Brain microvascular endothelial cell (primary cell): ENCODE measurements at regions not wholly inside any gene's neighbourhood (a gene's known extent, or its start where the extent isn't known, plus 50 kb on each side); places are given as distances from the start of the nearest gene placed in this dataset.

Experiments
- DNase-seq: peaks from one replicate; pipeline ENCODE4 v3.0.0-alpha.2; 2020
- H3K27ac ChIP-seq: fragments of 250-450 bp; sonication (Bioruptor Pico); 2 replicates; pipeline ENCODE4 v1.5.1; 2020; ENCODE audit warnings: mild to moderate bottlenecking, moderate library complexity
- H3K27me3 ChIP-seq: fragments of 250-450 bp; sonication (Bioruptor Pico); replicated peaks from 2 replicates; pipeline ENCODE4 v1.5.1; 2020; ENCODE audit warnings: mild to moderate bottlenecking
- H3K36me3 ChIP-seq: fragments of 250-450 bp; sonication (Bioruptor Pico); replicated peaks from 2 replicates; pipeline ENCODE4 v1.5.1; 2020; ENCODE audit warnings: mild to moderate bottlenecking
- H3K4me3 ChIP-seq: 2 replicates; pipeline ENCODE4 v1.5.1; 2011; ENCODE audit warnings: low read depth, mild to moderate bottlenecking, control low read depth, low read length, moderate library complexity
- in situ Hi-C: cut with HindIII; loops from 2 replicates; pipeline ENCODE4 v1.10.0; 2017; ENCODE audit warnings: low sequenced_read_pairs, low pct_ligation_motif_present
- TF ChIP-seq, protein P1 (sequence below): IDR thresholded peaks from 2 replicates; pipeline ENCODE4 v1.5.1; 2011; ENCODE audit warnings: low read depth, mild to moderate bottlenecking, moderate library complexity, low read length, control low read depth, inconsistent platforms; ENCODE audit errors: missing control alignments

DNA sequence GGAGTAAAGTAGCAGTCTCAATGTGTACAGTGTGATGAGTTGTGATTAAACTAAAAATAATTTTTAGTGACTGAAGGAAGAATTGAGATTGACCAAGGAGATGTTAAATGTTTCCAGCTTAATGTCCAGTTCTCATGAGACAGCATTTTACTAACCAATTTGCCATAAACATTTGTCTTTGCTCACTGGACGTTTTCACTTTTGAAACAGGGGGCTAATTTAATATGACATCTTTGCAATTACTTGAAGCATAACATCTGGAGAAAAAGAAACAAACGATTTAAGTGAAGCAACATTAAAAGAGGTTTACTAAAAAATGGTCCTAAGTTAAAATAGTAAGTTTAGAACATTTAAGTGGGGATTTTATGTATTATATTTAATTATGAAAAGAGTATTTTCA, 443.8 kb downstream of the BCKDHB start:
- no peak overlapping the region for H3K4me3 ChIP-seq
- TF ChIP-seq, protein P1, sequence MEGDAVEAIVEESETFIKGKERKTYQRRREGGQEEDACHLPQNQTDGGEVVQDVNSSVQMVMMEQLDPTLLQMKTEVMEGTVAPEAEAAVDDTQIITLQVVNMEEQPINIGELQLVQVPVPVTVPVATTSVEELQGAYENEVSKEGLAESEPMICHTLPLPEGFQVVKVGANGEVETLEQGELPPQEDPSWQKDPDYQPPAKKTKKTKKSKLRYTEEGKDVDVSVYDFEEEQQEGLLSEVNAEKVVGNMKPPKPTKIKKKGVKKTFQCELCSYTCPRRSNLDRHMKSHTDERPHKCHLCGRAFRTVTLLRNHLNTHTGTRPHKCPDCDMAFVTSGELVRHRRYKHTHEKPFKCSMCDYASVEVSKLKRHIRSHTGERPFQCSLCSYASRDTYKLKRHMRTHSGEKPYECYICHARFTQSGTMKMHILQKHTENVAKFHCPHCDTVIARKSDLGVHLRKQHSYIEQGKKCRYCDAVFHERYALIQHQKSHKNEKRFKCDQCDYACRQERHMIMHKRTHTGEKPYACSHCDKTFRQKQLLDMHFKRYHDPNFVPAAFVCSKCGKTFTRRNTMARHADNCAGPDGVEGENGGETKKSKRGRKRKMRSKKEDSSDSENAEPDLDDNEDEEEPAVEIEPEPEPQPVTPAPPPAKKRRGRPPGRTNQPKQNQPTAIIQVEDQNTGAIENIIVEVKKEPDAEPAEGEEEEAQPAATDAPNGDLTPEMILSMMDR = no peak
- no peak for DNase-seq
- H3K27ac ChIP-seq = no peak overlapping the region
- H3K27me3 ChIP-seq = no peaks in the 10 kb centered on the region
- H3K36me3 ChIP-seq = no peaks in the 10 kb centered on the region
- in situ Hi-C loops = no loop called here

DNA sequence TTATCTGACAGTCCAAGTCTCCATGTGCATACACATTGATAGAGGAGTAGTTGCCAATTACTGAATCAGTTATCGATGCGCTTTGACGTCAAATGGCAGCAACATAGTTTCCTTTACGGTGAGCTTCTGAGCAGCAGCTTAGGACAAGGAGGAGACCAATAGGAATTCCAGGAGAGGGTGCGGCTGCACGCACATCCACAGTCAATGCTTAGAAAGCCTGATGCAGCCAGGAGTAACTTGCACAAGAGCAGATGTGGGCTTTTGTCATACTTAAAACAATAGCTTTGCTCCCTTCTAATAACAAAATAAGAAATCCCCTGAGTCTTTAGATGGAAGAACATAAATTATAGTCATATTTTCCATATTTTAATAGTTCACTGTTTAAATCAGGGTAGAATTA, 442.1 kb downstream of the BCKDHB start:
- in situ Hi-C loops = no loop called here
- DNase-seq = peak; percentile 46
- Histone ChIP-seq H3K27ac (peak overlapping the region; percentile 77), H3K4me3 (no peak overlapping the region), H3K36me3 (no peaks in the 10 kb centered on the region), H3K27me3 (no peaks in the 10 kb centered on the region)
- TF ChIP-seq, protein P1 = no peak

DNA sequence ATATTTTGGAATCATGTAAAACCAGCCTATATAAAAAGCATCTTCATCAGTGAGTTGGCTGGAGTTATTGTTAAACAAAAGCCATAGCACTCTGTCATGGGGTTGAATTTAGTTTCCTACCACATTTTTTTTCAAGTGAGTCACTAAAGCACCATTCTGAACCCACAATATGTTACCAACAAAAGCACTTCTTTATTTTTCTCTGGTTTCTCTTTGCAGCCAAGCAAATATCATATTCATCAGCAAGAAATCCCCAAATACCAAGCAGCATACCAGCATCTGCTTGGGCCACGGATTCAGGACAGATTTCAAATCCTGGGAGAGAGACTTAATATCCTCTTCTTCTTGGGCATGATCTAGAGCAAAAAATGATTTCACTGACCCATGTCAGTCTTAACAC, 441.4 kb downstream of the BCKDHB start:
- in situ Hi-C loops = no loop called here
- TF ChIP-seq, protein P1 = no peak
- Histone ChIP-seq H3K27ac (peak overlapping the region; percentile 77), H3K4me3 (no peak overlapping the region), H3K27me3 (no peaks in the 10 kb centered on the region), H3K36me3 (no peaks in the 10 kb centered on the region)
- DNase-seq = peak; percentile 77

DNA sequence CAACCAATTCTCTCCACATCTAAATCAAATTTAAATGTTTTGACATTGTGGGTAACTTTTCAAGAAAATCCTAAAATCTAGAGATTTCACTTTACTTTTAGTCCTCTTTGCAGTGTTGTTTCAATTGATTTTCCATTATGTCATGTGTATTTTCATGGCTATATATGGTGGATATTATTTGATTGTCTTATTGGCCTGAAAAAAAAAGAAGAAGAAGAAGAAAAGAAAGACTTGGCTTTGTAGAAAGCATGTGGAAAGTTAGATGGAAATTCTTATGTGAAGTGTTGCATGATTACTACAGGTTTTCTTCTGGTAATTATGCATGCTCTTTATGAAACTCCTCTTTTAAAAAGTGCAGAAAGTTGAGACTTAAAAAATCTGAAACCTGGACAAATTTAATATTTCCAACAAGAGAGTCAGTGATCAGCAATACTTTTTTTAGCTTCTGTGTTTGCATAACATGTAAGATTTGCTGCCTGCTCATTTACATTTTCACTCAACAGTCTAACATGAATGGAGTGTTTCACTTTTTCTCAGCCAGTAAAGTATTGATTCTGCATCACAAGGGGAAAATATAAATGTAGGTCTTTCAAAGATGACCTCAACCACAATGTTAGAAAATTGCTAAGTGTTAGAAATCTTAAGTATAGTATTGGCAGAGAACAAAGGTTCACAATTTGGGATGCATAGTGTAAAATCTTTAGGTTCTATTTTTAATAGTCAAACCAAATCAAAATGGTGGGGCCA, 438.7 kb downstream of the BCKDHB start:
- TF ChIP-seq, protein P1 = no peak
- in situ Hi-C loops = no loop called here
- Histone ChIP-seq H3K4me3 (no peak overlapping the region), H3K27ac (no peak overlapping the region), H3K27me3 (no peaks in the 10 kb centered on the region), H3K36me3 (no peaks in the 10 kb centered on the region)
- no peak for DNase-seq

DNA sequence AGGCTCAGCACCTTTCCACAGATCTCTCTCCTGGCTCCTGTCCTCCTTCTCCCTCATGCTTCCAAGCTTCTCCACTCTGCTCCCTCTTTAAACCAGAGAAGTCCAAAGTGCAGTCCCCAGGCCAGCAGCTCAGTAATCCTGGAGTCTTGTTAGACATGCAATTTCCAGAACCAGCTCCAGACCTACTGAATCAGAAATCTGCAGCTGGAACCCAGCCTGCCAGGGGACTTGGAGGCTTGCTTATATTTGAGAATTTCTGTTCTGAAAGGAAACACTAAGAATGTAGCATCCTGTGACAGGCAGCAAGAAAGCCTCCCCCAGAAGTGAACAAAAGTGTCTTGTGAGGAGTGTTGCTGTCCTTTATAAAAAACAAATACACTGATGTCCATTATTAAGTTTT, 438.1 kb downstream of the BCKDHB start:
- H3K4me3 ChIP-seq = no peak overlapping the region
- TF ChIP-seq, protein P1 = no peak
- H3K36me3 ChIP-seq = no peaks in the 10 kb centered on the region
- peak overlapping the region; percentile 32 for H3K27ac ChIP-seq
- no peaks in the 10 kb centered on the region for H3K27me3 ChIP-seq
- DNase-seq = no peak
- in situ Hi-C loops = no loop called here

DNA sequence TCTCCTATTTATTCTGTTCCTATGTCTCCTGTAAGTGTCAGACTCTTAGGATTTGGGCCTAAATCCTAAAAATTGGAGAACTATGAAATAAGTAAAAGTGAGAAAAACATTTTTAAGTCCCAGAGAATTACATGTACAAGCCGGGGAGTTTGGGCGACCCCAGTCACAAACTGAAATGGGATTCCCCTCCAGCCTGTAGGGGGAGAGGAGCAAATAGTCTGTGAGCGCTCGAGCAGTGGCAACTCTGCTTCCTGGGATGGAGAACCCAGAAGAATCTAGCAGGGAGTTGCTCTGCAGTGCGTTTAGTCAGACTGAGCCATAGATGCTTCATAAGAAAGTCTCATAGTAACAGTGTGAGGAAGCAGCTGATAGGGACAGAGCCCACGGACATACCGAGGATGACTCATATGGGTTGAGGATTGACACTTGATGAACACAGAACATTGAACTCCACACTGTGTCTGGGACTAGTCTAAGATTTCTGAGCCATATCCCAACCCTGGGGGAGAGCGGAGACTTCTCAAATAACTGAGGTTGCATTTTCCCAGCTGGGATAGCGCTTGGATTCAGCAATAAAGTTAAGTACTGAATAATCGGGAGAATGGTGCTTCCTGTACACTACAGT, 437.2 kb downstream of the BCKDHB start:
- no peaks in the 10 kb centered on the region for H3K27me3 ChIP-seq
- in situ Hi-C loops = no loop called here
- TF ChIP-seq, protein P1 = peak; percentile 64
- H3K36me3 ChIP-seq = no peaks in the 10 kb centered on the region
- DNase-seq = peak; percentile 91
- H3K27ac ChIP-seq = peak overlapping the region; percentile 67
- no peak overlapping the region for H3K4me3 ChIP-seq
